ENCODE measurements at regions not wholly inside any gene's neighbourhood (a gene's known extent, or its start where the extent isn't known, plus 50 kb on each side); places are given as distances from the start of the nearest gene placed in this dataset.
A peak's percentile ranks its signal among the peaks of the same experiment; 100 is the strongest.

DNA sequence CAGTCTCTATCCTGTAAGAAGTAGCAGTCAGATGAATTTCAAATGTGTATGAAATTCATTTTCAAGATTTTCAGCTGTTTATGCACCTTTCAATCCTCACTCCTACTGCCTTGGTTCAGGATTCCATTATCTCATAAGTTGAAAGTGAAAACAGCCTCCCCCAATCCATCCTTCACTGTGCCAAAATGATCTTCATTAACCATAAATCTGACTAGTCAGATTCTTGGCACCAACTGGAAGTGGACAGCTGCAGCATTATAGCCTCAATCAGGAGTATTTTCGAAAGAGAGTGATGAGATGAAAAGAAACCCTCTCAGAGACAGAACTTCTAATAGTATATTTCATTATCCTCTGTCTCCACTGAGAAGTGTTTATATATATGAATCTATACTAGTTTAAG lies 365.3 kb upstream of the PDGFD start:
- Histone ChIP-seq H3K36me3 (no peaks in the 10 kb centered on the region), H3K9me3 (no peaks in the 10 kb centered on the region), H3K4me3 (no peak overlapping the region), H3K4me1 (no peaks in the 10 kb centered on the region), H3K27ac (no peak overlapping the region), H3K27me3 (no peaks in the 10 kb centered on the region)
- DNase-seq, result peak in 1 of 2 donors; percentile 20
- intact Hi-C loops (cut with DNase I; ENCODE audit: low total_unique reads), result no loop called here
- 61 to 73% (median 67%) methylated on average over 1 of the region's 1 CpG for WGBS, 5 donors
- TF ChIP-seq POLR2AphosphoS5 (IDR thresholded peaks at IDR 0.05) (no peak), POLR2A (IDR thresholded peaks at IDR 0.05) (no peak)
- TF ChIP-seq, protein P1, sequence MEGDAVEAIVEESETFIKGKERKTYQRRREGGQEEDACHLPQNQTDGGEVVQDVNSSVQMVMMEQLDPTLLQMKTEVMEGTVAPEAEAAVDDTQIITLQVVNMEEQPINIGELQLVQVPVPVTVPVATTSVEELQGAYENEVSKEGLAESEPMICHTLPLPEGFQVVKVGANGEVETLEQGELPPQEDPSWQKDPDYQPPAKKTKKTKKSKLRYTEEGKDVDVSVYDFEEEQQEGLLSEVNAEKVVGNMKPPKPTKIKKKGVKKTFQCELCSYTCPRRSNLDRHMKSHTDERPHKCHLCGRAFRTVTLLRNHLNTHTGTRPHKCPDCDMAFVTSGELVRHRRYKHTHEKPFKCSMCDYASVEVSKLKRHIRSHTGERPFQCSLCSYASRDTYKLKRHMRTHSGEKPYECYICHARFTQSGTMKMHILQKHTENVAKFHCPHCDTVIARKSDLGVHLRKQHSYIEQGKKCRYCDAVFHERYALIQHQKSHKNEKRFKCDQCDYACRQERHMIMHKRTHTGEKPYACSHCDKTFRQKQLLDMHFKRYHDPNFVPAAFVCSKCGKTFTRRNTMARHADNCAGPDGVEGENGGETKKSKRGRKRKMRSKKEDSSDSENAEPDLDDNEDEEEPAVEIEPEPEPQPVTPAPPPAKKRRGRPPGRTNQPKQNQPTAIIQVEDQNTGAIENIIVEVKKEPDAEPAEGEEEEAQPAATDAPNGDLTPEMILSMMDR (IDR thresholded peaks at IDR 0.05), result no peak

DNA sequence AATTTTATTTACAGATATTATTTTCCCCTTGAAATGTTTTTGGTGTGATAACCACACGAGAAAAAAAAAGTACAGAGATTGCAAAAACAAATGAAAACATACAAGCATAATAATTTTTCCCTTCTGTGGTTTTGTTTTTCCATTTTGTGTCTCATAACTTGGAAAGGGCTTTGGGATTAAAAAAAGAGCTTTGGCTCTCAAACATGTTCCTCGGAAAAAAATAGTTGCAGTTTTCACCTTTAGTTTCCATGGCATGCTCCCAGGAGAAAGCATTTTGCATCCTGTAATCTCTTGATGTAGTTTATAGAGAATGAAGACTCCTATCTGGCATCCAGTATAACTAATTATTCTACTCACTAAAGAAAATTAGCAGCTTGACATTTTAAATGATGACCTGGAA lies 362.1 kb upstream of the PDGFD start:
- no peak overlapping the region for H3K27ac ChIP-seq
- peaks cover 0 to 7% (median 4%) of the 10 kb centered on the region in 4 donors for H3K4me1 ChIP-seq
- no peak overlapping the region for H3K4me3 ChIP-seq
- WGBS, 5 donors, result 30 to 52% (median 49%) methylated on average over 2 of the region's 2 CpGs
- H3K27me3 ChIP-seq, result no peaks in the 10 kb centered on the region
- no peaks in the 10 kb centered on the region for H3K36me3 ChIP-seq
- no peaks in the 10 kb centered on the region for H3K9me3 ChIP-seq
- DNase-seq, result no peak
- TF ChIP-seq POLR2AphosphoS5 (IDR thresholded peaks at IDR 0.05), result no peak
- no peak for TF ChIP-seq POLR2A (IDR thresholded peaks at IDR 0.05)
- TF ChIP-seq, protein P1 (IDR thresholded peaks at IDR 0.05), result no peak
- TF ChIP-seq EP300 (IDR thresholded peaks at IDR 0.05), result no peak
- intact Hi-C loops (cut with DNase I; ENCODE audit: low total_unique reads), result no loop called here

DNA sequence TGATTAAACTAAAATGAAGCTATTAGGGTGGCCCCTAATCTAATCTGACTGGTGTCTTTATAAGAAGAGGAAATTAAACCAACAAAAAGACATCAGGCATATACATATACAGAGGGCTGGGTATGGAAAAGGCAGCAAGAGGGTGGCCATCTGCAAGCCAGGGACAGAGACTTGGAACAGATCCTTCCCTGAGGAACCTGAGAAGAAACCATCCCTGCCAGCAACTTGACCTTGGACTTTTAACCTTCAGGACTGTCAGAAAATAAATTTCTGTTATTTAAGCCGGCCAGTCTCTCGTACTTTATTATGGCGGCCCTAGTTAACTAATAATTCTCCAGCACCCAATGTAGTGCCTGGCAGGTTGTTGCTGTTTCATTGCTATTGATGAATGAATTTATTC lies 361.5 kb upstream of the PDGFD start:
- Histone ChIP-seq H3K36me3 (no peaks in the 10 kb centered on the region), H3K4me3 (no peak overlapping the region), H3K27ac (no peak overlapping the region), H3K4me1 (peaks cover 0 to 7% (median 4%) of the 10 kb centered on the region in 4 donors), H3K27me3 (no peaks in the 10 kb centered on the region), H3K9me3 (no peaks in the 10 kb centered on the region)
- TF ChIP-seq POLR2A (IDR thresholded peaks at IDR 0.05), result no peak
- TF ChIP-seq, protein P1 (IDR thresholded peaks at IDR 0.05), result no peak
- TF ChIP-seq EP300 (IDR thresholded peaks at IDR 0.05), result no peak
- no peak for TF ChIP-seq POLR2AphosphoS5 (IDR thresholded peaks at IDR 0.05)
- 70 to 92% (median 83%) methylated on average over 3 of the region's 3 CpGs for WGBS, 5 donors
- intact Hi-C loops (cut with DNase I; ENCODE audit: low total_unique reads), result no loop called here
- DNase-seq, result no peak

DNA sequence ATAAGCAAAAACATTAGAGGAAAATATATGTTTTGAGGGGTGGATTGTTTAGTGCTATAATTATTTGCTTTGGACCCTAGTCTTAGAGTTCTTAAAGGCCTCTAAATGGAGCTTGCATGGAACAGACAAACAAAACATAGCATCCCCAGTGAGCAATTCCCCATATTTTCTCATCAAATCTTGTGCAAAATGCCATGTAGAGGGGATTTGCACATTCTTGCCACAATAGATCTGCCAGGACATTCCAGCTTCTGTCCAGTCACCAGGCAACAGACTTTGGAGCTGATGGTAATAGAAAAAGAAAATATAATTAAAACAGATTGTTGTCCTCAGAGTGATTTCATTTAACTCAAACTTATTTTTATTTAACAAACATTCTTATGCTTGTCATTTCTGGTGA lies 360.3 kb upstream of the PDGFD start:
- Histone ChIP-seq H3K4me1 (peaks cover 0 to 7% (median 4%) of the 10 kb centered on the region in 4 donors), H3K4me3 (no peak overlapping the region), H3K27ac (no peak overlapping the region), H3K36me3 (no peaks in the 10 kb centered on the region), H3K27me3 (no peaks in the 10 kb centered on the region), H3K9me3 (no peaks in the 10 kb centered on the region)
- TF ChIP-seq POLR2AphosphoS5 (IDR thresholded peaks at IDR 0.05), result no peak
- TF ChIP-seq POLR2A (IDR thresholded peaks at IDR 0.05), result no peak
- no peak for TF ChIP-seq EP300 (IDR thresholded peaks at IDR 0.05)
- TF ChIP-seq, protein P1 (IDR thresholded peaks at IDR 0.05), result no peak
- DNase-seq, result no peak
- intact Hi-C loops (cut with DNase I; ENCODE audit: low total_unique reads), result no loop called here

All from stomach (tissue), 8 donors.